HG03103 (cell line): ENCODE measurements at regions not wholly inside any gene's neighbourhood (a gene's known extent, or its start where the extent isn't known, plus 50 kb on each side); places are given as distances from the start of the nearest gene placed in this dataset.
"Not testable (repeated sequence)": the region's sequence is repeated elsewhere in the genome, so short reads cannot be mapped to it uniquely, and the experiment has no call there.

Experiments
- ATAC-seq: cut with Tn5 transposase; IDR thresholded peaks from one replicate; pipeline ENCODE4 v1.9.1; 2021; ENCODE audit warnings: low read depth; ENCODE audit not compliant: unreplicated experiment

DNA sequence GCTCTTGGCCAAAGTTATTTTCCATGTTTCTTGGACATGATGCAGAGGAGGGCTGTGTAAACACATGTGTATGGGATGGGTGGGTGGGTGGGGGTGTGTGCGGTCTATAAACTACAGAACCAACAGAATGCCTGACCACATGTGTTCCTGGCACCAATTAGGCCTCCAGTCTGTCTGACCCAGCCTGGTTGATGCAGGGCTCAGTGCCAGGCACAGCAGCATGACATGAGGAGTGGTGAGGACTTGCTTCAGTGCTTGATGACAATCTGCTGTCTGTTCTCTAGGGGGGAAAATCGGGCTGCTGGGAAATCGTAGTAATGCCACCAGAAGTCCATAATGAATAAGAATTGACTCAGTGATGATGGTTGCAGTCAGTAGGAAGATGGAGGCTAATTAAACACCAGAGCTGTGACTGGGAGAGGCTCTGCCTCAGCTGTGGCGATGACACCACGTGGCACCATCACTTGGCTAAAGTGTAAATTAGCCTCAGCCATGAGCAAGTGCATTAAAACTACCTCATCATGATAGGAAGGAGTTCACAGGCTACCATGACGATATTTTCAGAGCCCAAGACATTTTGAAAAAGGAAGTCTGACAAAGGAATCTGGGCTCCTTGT, 260.1 kb upstream of the PODXL start:
- no peak for ATAC-seq

GRCh38 chr7:131808736-131809135, 252.3 kb upstream of the PODXL start:
- ATAC-seq: no peak

DNA sequence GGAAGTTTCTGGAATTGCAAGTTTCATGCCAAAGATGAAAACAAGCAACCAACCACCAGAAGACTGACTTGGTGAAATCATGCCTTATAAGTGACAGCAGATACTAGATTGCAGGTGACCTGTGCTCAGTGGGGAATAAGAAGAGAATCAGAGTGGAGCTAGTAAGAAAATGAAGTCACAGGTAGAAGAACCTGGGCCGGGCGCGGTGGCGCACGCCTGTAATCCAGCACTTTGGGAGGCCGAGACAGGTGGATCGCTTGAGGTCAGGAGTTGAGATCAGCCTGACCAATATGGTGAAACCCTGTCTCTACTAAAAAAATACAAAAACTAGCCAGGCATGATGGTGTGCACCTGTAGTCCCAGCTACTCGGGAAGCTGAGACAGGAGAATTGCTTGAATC, 251.7 kb upstream of the PODXL start:
- ATAC-seq: not testable (repeated sequence)

- no peak for ATAC-seq
Measured at GRCh38 chr7:131803816-131804215, 247.4 kb upstream of the PODXL start.

DNA sequence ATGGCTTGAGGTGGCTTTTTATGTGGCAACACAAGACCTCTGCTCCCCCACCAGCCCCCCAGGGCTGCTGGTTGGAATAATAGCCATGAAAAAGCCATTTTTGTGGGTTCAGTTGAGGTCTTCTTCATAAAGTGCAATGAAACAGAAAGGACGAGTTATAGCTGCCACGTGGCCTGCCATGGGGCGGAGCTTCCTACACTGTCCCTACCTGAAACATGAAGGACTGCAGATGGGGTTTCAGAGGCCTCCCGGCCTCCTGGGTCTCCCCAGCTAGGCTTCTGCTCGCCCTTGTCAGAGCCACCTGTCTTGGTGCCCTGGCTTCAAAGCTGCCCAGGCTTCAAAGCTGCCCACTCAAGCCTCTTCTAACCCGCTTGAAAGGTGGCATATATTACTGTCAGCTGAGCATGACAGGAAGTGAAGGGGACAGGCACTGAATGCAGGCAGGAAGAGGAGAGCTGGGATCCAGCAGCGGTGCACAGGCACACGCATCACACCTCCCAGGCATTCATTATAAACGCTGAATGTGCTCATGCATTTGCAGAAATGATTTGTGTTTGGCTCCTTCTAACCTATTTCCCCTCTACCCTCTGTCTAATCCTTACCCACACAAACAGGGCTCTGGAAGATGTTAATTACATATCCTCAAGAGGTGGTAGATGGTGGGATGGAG, 245.9 kb upstream of the PODXL start:
- no peak for ATAC-seq

DNA sequence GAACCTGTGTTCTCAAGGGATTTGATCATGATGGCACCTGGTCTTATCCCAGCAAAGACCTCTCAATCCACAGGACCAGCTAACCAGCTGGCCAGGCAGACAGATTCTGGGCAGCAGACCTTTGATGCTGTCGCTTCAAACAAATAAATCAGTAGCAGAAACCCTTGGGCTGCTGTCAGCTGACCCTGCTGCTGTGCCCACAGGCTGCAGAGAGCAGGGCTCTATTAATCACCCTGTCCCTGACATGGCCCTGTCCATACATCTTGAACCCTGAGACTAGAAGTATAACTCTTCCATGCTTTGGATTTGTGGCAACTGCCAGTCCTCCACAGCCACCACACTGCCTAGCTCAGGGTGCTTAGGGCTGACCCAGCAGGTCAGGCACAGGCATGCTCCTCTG, 244.1 kb upstream of the PODXL start:
- ATAC-seq: no peak

DNA sequence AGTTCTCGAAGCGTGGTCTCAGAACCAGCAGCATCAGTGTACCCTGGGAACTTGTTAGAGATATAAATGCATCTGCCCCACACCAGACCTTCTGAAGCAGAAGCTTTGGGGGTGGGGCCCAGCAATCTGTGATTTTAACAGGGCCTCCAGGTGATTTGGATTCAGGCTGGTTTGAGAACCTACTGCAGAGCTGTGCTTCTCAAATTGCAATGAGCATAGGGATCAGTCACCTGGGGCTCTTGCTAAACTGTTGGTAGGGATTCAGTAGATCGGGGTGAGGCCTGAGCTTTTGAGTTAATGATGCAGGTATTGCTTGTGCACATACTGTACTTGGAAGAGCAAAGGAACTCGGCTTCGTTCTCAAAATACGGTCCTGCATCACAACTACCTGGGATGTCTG, 243.6 kb upstream of the PODXL start:
- no peak for ATAC-seq

DNA sequence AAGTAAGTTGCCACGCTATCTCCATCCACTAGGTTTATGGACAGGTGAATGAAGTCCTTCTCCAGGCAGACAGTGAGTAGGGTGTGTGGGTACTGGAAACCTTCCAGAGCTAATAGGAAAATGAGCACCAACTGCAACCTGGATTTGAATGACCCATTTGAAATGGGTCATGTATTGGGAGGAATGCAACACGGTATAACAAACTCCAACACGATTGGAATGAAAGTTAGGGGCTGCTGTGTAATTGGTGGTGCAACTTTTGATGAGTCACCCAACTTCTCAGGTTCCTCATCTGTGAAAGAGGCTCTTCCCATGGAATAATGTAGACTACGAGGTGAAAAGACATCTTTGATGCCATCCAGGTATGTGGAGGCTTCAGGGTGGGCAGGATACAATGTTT, 241.4 kb upstream of the PODXL start:
- no peak for ATAC-seq

- ATAC-seq: no peak
Measured at GRCh38 chr7:131795400-131795799, 239.0 kb upstream of the PODXL start.

GRCh38 chr7:131792311-131792710, 235.9 kb upstream of the PODXL start:
- ATAC-seq: no peak

GRCh38 chr7:131787101-131787500, 230.7 kb upstream of the PODXL start:
- no peak for ATAC-seq

DNA sequence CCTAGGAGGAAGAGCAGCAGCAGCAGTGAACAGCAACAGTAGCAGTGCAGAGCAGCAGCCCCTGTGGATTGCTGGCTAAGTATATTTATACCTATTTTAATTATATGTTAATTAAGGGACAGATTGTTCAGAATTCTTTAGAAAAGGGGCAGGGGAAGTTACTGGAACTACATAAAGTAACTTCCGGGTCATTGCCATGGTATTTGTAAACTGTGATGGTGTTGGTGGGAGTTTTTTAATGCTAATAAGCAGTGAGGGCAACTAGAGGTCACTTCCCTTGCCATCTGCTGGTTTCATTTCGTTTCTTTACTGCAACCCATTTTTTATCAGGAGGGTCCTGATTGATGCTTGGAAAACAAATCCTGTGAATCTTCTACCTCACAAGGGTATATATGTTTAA, 229.8 kb upstream of the PODXL start:
- ATAC-seq: no peak

DNA sequence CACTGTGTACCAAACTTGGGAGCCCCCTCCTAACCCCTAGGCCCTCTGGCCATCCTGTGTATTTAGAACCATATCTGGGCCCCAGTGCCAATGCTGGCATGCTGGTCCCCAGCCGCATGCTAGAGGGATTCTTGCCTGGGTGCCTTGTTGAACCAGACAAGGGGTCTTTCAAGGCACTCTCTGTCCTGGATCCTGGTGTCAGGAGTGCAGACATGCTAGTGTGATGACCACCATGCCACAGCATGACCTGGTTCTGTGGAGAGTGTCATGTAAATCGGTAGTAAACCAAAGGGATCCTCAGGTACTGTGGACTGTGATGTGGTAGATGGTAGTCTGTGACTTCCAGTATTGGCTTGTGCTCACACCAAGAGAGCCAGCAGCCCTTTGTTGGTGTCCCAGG, 222.2 kb upstream of the PODXL start:
- no peak for ATAC-seq

DNA sequence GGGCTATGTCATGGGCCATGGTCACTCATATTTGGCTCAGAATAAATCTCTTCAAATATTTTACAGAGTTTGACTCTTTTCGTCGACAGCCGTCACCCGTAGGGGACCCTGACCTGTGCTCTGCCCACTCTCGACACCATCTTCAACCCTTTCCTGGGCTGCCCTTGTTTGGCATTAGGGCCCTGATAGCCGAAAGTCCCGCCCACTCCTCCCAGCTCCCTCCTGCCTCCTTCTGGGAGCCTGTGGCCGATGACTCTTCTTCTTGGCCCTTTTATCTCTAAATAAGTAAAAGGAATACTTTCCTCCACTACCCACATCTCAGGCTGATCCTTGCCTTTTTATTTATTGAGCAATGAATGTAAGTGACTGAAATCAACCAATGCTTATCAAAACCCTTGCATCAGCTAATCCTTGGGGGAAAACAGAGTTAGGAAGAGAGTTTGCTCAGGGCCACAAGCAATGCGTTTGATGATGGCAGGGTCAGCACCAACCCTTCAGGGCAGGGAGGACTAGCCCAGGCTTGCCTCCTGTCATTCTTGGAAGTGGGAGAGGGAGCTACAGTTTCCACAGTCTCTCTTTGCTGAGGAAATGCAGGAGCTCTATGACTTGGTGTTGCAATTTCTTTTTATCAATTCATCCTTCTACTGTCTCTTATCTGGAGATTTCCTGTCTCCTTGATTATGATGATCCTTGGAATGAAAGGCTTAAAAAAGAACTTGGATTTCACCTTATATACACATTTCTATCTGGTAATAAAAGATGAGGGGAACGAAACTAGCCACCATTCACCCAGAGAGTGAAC, 218.2 kb upstream of the PODXL start:
- ATAC-seq: no peak

GRCh38 chr7:131773413-131773812, 217.0 kb upstream of the PODXL start:
- no peak for ATAC-seq

DNA sequence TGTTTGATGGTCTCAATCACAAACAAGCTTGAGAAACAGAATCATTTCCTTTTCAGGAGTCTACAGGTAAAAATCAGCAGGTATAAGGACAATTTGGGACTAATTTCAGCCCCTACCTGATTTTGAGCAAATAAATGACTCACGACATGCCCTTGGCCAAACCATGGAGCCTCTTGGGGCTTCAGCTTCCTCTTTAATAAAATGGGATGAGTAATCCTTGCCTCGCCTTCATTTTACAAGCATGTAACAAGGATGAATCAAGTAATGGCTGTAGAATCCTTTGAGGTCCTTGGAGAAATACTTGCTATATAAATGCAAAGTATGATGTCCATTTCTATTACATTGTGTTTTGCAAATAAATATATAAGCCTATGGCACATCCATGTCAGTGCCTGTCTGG, 212.8 kb upstream of the PODXL start:
- no peak for ATAC-seq

- no peak for ATAC-seq
Measured at GRCh38 chr7:131767591-131767990, 211.2 kb upstream of the PODXL start.

DNA sequence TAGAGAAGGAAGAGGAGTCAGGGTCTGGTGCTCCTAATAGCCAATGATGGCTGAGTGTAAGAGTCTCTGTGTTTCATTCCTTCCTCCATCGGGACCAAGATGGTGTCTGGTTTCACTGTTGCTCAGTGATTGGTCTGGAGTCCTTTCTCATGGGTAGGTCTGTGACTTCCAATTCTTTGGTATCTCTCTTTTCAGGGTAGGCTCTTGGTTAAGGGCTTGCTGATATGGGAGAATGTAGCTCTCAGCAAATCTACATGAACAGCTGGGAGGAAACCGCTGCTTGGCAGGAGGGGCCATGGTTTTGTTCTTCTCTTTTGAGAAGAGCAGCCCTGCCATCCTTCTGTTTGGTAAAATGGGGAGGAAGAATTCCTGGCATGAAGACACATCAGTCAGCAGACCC, 209.1 kb upstream of the PODXL start:
- no peak for ATAC-seq

- no peak for ATAC-seq
Measured at GRCh38 chr7:131764143-131764775, 207.8 kb upstream of the PODXL start.

- no peak for ATAC-seq
Measured at GRCh38 chr7:131762753-131763152, 206.3 kb upstream of the PODXL start.

GRCh38 chr7:131755801-131756200, 199.4 kb upstream of the PODXL start:
- not testable (repeated sequence) for ATAC-seq
